Fibroblast of peridontal ligament (primary cell): ENCODE measurements at regions not wholly inside any gene's neighbourhood (a gene's known extent, or its start where the extent isn't known, plus 50 kb on each side); places are given as distances from the start of the nearest gene placed in this dataset.
"Not testable (repeated sequence)": the region's sequence is repeated elsewhere in the genome, so short reads cannot be mapped to it uniquely, and the experiment has no call there.

ENCODE experiments used
- DNase-seq: peaks from one replicate; pipeline ENCODE4 v3.0.0-alpha.2; 2010; ENCODE audit errors: extremely low read depth

DNA sequence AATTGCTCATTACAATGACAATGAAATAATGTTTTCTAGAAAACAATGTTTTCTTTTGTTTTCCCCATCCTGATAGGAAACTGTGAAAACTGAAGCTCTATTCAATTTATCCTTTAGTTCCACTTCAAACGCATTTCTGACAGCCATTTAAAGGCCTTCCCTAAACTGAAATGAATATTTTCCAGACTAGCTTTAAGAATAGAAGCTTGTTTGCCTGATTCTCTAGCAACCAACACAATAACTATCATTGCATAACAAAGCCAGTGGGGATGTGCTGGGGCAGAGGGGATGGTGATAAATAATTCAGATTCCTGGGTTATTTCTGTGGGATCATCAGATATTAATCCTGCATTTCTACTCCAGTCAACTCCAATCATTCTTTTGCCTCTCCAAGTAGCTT, 427.1 kb downstream of the RND3 start:
- no peak for DNase-seq

DNA sequence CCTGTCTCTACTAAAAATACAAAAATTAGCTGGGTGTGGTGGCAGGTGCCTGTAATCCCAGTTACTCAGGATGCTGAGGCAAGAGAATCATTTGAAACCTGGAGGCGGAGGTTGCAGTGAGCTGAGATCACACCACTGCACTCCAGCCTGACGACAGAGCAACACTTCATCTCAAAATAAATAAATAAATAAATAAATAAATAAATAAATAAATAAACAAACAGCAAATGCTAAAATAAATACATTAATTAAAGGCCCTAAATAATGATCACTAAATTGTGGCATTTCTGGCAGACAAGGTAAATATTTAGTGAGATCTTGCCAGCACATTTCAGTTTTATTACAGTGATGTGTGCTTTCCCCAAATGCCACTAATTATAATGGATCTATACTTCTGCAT, 427.8 kb downstream of the RND3 start:
- not testable (repeated sequence) for DNase-seq

DNA sequence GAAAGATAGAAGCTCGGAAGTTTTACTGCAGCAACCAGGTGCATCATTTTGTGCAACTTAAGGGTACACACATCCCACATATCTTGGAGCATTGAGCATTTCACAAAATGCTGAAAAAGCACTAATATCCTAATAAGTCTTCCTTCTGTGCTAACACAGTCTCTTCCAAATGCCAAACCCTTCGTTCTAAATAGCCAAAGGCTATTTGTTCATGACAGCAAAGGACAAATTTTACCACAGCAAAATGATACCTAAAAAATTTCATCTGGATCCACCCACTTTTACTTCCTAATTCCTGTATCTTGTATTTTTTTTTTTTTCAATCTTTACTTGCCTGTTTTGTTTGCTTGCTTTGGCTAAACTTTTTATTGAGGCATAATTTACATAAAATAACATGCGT, 435.0 kb downstream of the RND3 start:
- DNase-seq, result no peak

DNA sequence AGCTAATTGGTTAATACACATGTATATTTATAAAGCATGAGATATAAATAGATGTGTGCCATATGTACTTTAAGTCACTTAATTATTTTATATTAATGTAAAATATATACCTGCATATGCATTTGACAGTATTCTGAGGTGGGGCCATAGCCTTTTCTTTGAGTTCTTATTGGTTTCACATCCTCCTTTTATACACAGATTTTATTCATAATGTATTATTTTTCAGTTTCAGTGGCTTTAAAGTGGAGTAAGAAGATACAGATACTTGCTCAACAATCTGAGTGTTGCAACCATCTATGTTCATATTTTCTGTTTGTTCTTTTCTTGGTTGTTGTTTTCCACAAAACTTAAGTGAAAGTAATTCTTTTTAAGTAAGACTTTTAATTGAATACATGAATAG, 436.5 kb downstream of the RND3 start:
- no peak for DNase-seq

DNA sequence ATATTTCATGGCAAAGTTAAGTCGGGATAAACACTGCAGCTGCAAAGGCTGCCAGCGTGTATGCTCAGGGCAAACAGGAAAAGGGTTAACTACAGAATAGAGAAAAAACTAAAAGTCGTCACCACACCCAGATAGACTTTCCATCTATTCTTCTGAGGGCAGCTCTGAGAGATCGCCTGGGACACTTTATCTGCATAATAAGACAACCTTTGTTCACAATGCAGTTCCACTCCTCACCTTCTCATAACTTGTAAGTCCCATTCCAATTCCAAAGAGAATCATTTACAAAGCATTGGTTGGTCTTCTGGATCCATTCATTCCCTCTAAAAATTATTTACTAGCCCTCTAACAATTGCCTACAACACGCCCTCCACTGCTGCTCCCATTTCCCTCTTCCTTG, 437.4 kb downstream of the RND3 start:
- DNase-seq, result no peak

DNA sequence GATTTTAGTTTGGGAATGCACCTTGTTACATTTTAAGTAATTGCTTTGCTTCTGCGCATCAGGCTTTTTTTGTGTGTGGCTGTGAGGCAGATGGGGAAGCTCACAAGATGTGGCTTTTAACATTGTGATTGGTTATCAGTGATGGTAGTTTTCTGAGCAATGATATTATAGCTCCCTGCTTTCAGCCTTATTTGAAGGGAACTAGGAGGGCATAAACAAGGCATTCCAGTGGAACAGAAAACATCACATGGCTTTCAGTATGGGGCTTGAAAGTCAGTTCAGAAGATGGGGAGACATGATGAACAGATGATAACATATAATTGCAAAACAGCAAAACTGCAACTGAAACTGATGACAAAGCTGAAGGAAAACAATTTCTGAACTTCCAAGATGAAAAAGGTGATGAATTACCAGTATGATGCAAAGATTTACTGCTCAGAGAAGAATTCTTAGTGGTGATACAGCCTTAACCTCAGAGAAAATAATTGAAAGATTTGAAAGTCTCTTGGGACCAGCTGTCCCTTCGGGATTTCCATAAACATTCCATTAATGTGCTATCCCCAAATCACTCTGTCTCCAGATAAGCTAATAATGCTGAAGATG, 439.7 kb downstream of the RND3 start:
- DNase-seq, result no peak

DNA sequence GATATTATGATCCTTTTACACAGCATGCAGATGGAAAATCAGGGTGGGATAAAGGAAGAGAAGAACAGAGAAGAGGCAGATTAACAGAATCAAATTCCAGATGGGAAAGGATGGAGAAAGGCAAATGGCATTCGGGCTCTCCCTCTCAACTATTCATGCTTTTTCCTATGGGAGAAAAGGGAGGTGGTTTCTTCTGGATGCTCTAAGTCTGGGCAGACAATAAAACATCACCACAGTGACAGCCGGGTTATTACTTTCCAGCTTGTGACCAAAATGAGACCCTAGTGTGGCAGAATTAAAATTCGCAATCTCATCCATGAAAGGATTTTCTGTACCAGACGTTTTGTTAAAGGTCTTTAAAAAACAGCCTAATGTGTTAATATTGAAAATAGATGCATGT, 440.7 kb downstream of the RND3 start:
- DNase-seq, result no peak

DNA sequence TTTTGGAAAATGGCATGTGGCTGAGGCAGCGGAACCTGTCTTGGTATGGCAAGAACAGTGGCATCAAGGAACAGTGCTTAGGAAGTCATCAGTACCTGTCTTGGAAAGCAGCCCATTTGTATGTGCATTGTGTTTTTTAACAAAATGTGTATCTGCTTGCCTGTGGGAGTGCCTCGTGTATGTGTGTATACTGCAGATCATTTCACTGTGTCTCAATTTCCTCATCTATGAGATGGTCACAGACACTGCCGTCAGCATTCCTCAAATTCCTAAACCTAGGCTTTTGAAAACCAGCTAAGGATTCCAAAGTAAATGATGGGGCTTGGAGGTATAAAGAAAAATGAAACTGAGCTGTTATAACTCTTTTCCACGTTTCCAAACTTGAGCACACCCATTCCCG, 441.3 kb downstream of the RND3 start:
- peak; percentile 52 for DNase-seq

DNA sequence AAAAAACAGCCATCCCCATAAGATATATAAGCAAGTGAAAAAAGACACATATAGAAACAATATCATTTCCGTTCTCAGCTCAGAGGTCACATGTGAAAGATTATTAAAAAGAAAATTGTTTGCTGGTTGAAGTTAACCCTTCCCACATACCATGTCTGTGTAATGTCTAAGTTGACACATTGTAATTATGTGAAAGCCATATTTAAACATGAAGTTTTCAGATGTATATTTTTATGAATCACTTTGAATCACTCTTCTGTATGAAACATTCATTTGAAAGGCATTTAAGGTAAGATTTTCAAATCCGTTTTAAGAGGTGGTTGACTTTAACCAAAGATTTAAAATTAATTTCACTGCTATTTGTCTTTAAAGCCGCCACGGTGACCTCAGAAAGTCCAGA, 441.9 kb downstream of the RND3 start:
- DNase-seq, result no peak

DNA sequence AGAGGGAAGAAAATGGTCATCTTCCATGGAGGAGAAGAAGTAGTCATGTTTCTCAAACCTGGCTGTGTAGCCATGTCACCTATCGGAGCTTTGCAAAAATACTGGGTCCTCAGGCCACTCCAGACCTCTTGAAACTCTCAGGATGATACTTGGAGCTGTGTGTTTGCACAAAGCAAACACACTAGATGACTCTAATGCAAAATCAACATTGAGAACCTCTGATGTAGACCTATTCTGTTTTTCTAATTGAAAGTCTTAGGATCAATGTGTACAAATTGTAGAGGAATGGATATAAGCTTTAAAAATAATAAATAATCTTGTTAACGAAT, 444.3 kb downstream of the RND3 start:
- DNase-seq, result no peak

DNA sequence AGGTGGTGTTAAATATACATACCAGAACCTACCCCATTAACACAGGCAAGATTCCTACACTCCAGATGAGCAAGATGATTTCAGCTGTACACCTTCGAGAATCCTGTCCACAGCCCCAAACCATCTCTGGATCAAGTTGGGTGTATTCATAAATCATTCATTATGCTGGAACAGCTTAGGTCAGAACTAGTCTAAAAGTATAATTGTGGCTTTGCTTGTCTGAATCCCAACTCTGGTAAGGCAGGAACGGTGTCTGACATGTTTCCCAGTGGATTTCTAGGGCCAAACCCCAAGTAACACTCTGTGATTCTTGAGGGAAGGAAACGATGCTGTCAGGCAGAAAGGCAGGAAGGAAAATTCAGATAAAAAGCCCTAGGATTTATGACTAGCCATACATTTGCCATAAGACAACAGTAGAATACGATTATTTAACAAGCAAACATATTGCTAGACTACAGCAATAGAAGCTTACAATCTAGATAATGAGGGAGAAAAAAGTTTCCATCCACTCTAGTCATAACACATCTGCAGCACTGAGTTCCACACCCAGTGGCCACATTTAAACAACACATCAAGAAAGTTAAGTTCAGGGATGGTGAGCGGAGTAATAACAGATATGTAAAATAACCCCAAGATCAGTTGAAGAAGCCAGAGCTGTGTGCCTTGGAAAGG, 444.8 kb downstream of the RND3 start:
- no peak for DNase-seq

DNA sequence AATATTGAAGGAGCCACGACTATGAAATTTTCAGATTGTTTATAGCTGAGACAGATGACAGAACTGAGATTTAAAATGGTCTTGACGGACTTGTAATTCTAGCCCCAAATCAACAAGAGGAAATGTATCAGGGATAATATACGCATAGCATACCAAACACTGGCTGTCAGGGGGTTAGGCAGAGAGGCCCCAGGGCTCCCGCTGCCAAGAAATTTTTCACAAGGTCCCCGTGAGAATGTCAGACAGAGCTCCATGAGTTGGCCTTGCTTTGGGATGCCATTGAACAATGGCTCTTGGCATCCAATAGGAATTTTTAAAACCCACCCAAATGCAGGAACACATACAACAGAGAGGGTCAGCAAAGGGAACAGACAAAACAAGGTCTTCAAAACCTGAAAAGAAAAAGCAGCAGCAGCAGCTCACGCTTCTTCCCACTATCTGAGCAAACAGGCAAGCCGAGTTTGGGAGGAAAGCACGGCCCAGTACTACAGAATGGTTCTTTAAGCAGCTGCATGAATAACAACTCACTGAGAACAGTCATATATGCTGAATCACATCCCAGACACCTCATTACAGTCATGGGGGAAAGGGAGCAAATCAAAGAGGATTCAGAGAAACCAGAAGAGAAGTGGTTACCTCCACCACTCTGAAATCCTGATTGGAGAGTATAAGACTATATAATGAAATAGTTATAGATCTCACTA, 445.6 kb downstream of the RND3 start:
- no peak for DNase-seq

DNA sequence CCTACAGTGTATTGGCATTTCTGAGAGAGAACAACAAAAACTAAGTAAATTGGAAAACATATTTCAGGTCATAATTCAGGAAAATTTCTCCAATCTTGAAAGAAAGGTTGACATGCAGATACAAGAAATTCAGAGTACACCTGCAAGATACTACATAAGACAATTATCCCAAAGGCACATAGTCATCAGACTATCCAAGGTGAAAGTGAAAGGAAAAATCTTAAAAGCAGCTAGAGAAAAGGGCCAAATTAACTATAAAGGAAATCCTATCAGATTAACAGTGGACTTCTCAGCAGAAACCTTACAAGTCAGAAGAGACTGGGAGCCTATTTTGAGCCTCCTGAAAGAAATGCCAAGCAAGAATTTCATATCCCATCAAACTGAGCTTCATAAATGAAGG, 449.0 kb upstream of the MMADHC start:
- peak; percentile 33 for DNase-seq

DNA sequence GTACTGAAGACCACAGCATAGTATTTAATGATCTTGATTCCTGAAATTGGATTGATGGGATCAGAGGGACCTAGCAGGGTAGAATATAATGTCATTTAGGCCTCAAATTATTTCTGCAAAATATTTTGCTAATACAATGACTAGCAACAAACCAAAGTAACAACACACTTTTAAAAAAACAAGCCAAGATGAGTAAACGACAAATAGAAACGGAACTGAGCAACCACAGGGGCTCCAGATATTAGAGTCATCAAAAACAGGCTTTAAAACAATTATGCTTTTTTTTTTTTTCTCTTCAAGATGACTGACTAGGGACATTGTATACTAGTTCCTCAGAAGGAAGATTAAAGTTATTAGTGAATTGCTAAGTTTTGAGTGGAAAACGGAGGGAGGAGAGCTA, 447.1 kb upstream of the MMADHC start:
- DNase-seq, result no peak

DNA sequence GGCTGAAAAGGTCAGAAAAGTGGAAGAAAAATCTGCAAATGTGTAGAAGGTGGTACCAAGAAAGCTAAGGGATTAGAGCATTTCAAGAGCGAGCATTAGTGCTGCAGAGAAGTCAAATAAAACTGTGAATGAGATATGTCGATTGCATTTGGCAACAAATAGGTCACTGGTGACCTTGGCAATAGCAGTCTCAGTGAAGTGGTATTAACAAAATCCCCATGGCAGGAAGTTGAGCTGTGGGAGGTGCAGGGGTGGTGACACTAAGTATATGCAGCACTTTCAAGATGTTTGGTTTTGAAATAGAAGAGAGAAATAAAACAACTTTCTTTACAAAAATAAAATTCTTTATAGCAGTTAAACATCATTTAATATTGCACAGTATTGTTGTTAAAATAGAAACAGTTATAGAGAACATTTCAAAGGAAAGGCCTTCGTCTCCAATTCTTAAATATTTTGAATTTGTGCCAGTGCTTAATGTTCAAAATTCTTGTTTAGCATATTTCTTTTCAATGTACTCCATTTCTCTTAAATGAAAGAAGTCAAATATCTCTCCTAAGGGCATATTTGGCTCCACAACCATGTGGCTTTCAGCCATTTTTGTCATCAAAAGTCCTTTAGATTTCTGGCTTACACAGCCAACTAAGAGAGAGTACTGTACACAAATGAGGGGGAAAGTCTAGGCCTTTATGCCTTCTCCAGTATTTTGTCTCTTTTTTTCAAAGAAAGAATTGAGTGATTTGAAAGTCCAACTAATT, 443.0 kb upstream of the MMADHC start:
- DNase-seq, result no peak

DNA sequence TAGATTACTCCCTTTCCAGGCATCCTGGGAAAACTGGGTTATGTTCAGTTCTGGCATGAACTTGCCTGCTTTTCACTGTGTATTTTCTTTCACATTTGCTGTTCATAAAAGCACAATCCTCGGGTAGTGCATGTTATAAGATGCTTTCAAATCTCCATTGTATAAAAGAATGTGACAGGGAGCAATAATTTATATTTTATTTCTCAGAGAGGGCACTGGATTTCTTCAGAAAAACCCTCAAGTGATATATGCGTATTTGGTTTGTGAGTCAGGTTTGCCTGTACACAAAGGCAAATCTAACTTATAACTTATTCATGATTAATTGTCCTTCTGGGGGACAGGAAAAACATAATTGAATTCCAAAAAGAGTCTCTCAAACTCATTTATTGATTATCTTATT, 440.7 kb upstream of the MMADHC start:
- no peak for DNase-seq

DNA sequence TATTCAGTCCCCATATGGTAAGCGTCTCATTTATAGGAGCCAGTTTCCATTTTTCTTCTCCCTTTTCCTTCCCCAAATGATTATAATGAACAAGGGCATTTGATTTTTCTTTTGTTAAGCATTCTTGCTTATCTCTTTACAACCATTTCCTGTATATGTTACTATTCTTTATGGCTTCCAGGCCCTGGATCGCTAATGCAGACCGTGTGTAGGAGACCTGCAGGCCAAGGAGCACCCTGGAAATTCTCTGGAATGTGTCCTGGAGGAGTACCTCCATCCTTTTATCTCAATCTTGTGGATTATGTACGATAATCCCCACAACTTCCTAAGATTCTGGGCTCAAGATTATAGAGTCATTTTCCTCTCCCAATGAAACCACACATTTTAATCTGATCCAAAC, 439.6 kb upstream of the MMADHC start:
- DNase-seq, result no peak

DNA sequence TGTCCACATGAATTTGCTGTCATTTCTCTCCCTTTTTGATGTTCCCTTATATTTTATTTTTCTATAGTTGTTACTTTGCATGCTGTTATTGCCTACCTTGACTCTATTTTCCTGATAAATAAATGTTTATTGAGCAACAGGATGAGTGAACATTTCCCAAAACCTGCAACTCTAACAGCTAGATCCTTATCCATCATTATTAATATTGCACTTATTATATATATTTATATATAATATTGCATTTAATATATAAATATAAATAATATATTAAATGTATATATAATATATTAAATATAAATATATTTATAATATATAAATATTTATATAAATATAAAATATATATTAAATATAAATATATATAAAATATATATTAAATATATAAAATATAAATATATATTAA, 436.1 kb upstream of the MMADHC start:
- DNase-seq, result no peak

DNA sequence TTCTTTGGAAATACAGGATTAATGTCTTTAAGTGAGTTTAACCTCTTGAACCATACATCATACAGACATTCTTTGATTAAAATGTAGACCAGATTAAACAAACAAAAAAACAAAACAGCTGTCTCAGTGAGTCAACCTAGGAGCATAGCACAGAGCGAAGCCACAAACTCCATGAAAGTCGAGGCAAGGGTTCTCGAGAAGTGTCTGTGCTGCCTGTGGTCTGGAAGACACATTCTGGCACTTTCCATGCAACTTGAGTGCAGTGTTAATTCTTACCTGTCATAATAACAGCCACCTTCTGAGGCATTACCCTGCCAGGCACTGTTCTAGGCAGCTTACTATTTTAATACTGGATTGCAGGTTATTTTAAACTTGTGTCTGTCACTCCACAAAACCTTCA, 435.5 kb upstream of the MMADHC start:
- no peak for DNase-seq

DNA sequence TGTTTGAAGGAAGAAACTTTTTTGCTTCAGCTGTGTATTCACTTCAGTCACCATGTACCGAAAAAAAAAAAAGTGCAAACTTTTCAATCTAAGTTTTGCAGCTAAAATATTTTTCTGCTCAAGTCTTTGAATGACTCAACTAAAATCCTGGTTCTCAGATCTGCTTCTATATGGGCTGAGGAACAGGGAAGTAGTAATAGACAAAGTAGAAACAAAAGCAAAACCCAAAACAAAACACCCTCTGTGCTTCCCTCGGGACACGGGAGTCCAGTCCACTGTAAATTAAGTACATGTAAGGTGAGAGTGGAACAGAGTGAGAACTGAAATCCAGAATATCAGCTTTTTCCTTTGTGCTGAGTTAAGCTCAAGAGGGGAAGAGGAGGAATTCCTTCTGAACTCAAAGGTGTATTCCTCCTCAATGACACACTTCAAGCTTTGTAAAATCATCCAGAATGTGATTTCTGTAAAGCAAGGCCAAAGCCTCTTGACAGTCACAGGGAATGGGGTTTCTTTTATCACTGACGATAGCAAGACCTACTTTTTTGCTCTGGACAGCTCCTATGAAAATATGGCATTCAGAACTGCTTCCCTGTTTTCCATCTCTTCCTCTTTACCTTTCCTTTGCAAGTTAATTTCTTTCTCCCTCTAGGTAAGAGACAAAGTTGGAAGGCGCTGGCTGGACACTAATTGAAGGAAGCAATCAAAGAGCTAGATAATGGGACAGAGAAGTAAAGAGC, 433.5 kb upstream of the MMADHC start:
- DNase-seq, result no peak

DNA sequence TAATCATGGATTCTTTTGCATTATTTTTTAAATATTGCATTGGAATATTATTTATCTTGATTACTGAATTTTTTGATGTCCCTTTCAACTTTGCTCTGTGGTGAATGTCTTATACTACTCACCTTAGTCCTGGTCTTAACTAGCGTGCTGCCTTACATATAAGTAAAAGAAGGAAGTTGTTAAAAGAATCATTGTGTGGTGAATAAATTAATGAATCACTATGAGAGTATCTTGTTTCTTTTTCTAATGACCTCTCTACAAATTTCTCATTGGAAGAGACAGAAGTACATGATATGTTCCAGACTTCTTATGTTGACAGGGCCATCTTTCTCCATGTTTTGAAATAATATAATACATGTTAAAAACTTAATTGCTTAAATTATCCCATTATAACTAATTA, 432.6 kb upstream of the MMADHC start:
- no peak for DNase-seq

DNA sequence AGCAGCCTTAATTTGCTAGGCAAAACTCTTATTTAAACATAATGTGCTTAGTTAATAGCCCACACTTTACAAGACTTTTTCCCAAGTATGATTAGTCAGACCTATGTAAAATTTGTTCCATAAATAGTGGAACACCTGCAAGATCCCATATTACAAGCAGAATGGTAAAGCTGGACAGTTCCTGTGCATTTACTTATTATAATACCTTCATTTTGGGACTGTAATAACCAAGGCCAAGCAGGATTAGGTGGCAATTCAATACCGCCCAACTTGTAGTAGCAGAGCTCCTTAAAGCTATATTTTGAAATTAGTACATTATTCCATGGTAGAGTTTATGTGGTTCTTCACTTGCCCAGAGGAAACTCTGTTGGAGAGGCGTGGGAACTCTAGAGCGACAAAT, 431.5 kb upstream of the MMADHC start:
- no peak for DNase-seq
